Right lobe of liver (tissue), 6 donors: ENCODE measurements at regions not wholly inside any gene's neighbourhood (a gene's known extent, or its start where the extent isn't known, plus 50 kb on each side); places are given as distances from the start of the nearest gene placed in this dataset.

ENCODE experiments used
- ATAC-seq, 4 donors: fragments of 200-7000 bp; cut with Tn5 transposase; one replicate each; pipeline ENCODE4 v1.9.1; 2020; ENCODE audit warnings: mild to moderate bottlenecking in 4 of 4, moderate library complexity in 4 of 4
- DNase-seq, 3 donors: peaks; one replicate each; pipeline ENCODE4 v3.0.0-alpha.2; 2020
- H3K27ac ChIP-seq, 3 donors: fragments of 200-600 bp; one replicate each; pipeline ENCODE4 v1.8.0; 2022
- H3K27me3 ChIP-seq, 2 donors: fragments of 200-600 bp; one replicate each; pipeline ENCODE4 v1.8.0; 2022
- H3K36me3 ChIP-seq, 4 donors: fragments of 200-600 bp; sonication (generic) in 1 of 4; one replicate each; pipeline versions ENCODE4 v1.5.1 to v1.8.0; 2017 to 2022; ENCODE audit warnings: control low read depth in 1 of 4
- H3K4me1 ChIP-seq, 4 donors: fragments of 200-600 bp; sonication (generic) in 1 of 4; one replicate each; pipeline versions ENCODE4 v1.5.1 to v1.8.0; 2017 to 2022; ENCODE audit warnings: control low read depth in 1 of 4
- H3K4me3 ChIP-seq, 3 donors: fragments of 200-600 bp; one replicate each; pipeline ENCODE4 v1.8.0; 2022
- H3K9me3 ChIP-seq, 4 donors: fragments of 200-600 bp; sonication (generic) in 1 of 4; one replicate each; pipeline versions ENCODE4 v1.5.1 to v1.8.0; 2017 to 2022; ENCODE audit warnings: control low read depth in 1 of 4
- POLR2A ChIP-seq: fragments of 450-650 bp; IDR thresholded peaks from one replicate; pipeline ENCODE4 v1.6.1; 2017; ENCODE audit warnings: antibody characterized with exemption, mild to moderate bottlenecking
- WGBS: methylation state at CpG from one replicate; pipeline ENCODE4 v1.1.6; 2018; ENCODE audit warnings: low coverage, low lambda C conversion rate; ENCODE audit not compliant: insufficient coverage; ENCODE audit errors: missing lambda C conversion rate; 5-methylcytosine and 5-hydroxymethylcytosine counted together
- intact Hi-C, 2 donors: fragments of 100-400 bp; cut with DNase I; formaldehyde crosslinking; loops; one replicate each; pipeline versions ENCODE4 v1.11.2 to v1.14.1; 2022
- TF ChIP-seq, protein P1 (sequence below), 4 donors: fragments of 200-600 bp in 3 of 4; fragments of 450-650 bp in 1 of 4; IDR thresholded peaks; one replicate each; pipeline versions ENCODE4 v1.5.1 to v1.8.0; 2016 to 2022; ENCODE audit warnings: antibody characterized with exemption in 4 of 4, mild to moderate bottlenecking in 2 of 4
- donor health status: DM: no; HTN: yes; CAD: no.
- donor health status: DM: no; HTN: no; CAD: no.
- donor health status: DM: no; HTN: no; CAD: no.
- donor health status: DM: no; HTN: yes; CAD: no.
- donor health status: DM: no; HTN: yes; CAD: no.

DNA sequence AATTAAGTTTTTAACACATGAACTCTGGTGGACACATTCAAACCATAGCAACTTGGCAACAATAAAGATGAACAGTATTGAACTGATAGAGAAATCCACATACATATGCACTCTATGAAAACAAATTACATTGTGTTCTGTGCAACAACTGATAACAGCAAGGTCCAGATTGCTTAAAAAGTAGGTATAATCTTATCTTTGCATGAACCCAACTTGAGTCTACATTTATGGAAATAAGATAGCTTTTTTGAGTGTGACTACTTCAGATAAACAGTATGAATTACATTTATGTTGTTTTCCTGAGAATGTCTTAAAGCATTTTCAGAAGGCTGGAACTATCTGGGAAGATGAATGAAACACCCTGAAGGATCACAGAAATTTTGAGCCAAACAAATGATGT lies 212.6 kb upstream of the GK2 start:
- Histone ChIP-seq H3K36me3 (no peaks in the 10 kb centered on the region), H3K9me3 (no peaks in the 10 kb centered on the region), H3K27me3 (no peaks in the 10 kb centered on the region), H3K4me3 (no peak overlapping the region), H3K27ac (no peak overlapping the region), H3K4me1 (no peaks in the 10 kb centered on the region)
- TF ChIP-seq POLR2A: no peak
- TF ChIP-seq, protein P1, sequence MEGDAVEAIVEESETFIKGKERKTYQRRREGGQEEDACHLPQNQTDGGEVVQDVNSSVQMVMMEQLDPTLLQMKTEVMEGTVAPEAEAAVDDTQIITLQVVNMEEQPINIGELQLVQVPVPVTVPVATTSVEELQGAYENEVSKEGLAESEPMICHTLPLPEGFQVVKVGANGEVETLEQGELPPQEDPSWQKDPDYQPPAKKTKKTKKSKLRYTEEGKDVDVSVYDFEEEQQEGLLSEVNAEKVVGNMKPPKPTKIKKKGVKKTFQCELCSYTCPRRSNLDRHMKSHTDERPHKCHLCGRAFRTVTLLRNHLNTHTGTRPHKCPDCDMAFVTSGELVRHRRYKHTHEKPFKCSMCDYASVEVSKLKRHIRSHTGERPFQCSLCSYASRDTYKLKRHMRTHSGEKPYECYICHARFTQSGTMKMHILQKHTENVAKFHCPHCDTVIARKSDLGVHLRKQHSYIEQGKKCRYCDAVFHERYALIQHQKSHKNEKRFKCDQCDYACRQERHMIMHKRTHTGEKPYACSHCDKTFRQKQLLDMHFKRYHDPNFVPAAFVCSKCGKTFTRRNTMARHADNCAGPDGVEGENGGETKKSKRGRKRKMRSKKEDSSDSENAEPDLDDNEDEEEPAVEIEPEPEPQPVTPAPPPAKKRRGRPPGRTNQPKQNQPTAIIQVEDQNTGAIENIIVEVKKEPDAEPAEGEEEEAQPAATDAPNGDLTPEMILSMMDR (IDR thresholded peaks at IDR 0.05): no peak
- no peak for DNase-seq
- intact Hi-C loops: no loop called here
- ATAC-seq: no peak

DNA sequence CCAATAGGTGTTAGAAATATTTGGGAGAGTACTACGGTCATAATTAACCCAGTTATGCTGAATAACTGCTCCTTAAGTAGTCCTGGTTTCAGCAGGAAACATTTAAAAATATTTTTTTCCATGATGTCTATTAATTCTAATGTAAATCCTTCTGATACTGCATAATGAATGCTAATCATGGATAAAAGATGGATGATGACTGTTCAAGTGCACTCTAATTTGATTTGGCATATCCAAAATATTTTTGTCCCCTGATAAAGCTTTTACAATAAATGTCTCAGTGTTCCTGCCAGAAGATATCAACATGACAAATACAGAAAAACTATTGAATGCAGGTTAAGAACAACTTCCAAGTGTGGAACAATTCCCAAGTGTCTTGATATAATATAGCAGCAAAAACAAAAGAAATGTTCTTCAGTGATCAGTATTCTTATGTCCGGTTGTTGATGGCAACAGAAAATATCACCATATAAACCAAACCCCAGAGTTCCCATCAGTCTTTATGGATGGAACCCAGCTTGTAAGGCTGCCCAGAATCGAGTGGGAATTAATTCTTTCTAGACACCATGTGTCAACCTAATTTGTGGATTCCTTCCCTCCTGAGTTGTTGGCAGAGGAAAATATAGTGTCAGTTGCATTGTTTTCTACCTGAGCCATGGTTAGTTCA lies 205.4 kb upstream of the GK2 start:
- no peak for ATAC-seq
- no peaks in the 10 kb centered on the region for H3K4me1 ChIP-seq
- intact Hi-C loops: no loop called here

DNA sequence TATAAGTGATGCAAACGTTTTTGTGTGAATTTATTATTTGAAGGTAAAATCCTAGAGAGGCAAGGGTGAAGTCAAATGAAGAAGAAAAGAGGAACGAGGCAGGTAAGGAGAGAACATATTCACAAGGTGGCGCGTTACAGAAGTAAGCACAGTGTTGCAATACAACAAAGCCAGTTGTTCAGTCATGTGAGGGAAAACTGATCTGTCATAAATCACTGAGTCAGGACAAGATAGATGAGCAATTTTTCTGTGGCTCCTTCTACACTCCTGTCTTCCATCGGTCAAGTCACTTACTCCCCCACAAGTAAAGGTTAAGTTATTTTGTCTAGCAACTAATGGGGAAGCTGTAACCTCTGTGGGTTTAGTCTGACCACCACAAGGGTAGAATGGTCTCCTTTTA lies 203.0 kb upstream of the GK2 start:
- ATAC-seq (no peak), DNase-seq (no peak)
- Histone ChIP-seq H3K27me3 (no peaks in the 10 kb centered on the region), H3K9me3 (no peaks in the 10 kb centered on the region), H3K36me3 (no peaks in the 10 kb centered on the region), H3K4me1 (no peaks in the 10 kb centered on the region), H3K27ac (no peak overlapping the region), H3K4me3 (no peak overlapping the region)
- intact Hi-C loops: no loop called here
- TF ChIP-seq, protein P1 (IDR thresholded peaks at IDR 0.05): no peak
- TF ChIP-seq POLR2A: no peak
- 62% methylated on average over 5 of the region's 5 CpGs for WGBS

More for the DNA sequence above, 205.4 kb upstream of the GK2 start:
- WGBS: 73% methylated on average over 3 of the region's 3 CpGs
- Histone ChIP-seq H3K9me3 (no peaks in the 10 kb centered on the region), H3K27ac (no peak overlapping the region), H3K27me3 (no peaks in the 10 kb centered on the region), H3K4me3 (no peak overlapping the region), H3K36me3 (no peaks in the 10 kb centered on the region)
- no peak for TF ChIP-seq POLR2A
- TF ChIP-seq, protein P1 (IDR thresholded peaks at IDR 0.05): no peak
- DNase-seq: no peak

DNA sequence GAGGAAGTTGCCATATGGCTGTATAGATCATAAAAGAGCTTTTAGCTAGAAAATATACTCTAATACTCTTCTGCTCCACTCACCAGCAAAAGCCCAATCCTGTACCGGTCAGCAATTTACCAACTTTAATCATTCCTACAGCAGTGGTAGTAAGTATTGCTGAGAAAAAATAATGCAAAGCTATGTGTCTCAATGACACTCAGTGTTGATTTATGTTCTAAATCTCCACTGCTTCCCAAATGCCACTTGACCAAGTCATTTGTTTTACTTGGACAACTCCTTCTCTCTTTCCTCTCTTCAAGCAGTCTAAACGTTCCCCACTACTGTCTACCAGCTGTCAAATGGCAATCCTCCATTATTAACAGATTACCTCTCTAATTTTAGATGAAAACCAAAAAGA lies 201.8 kb upstream of the GK2 start:
- DNase-seq (no peak), ATAC-seq (no peak)
- Histone ChIP-seq H3K9me3 (no peaks in the 10 kb centered on the region), H3K27ac (no peak overlapping the region), H3K4me3 (no peak overlapping the region), H3K4me1 (no peaks in the 10 kb centered on the region), H3K36me3 (no peaks in the 10 kb centered on the region), H3K27me3 (no peaks in the 10 kb centered on the region)
- WGBS: 40% methylated on average over 2 of the region's 2 CpGs
- intact Hi-C loops: no loop called here
- TF ChIP-seq, protein P1 (IDR thresholded peaks at IDR 0.05): no peak
- no peak for TF ChIP-seq POLR2A

DNA sequence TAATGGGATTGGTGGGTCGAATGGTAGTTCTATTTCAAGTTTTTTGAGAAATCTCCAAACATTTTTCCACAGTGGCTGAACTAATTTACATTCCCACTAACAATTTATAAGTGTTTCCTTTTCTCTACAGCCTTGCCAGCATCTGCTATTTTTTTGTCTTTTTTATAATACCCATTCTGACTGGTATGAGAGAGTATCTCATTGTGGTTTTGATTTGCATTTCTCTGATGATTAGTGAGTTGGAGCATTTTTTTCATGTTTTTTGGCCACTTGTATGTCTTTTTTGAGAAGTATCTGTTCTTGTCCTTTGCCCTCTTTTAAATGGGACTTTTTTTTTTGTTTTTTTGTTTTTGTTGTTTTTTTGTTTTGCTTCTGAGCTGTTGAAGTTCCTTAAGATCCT lies 200.0 kb upstream of the GK2 start:
- intact Hi-C loops: no loop called here
- TF ChIP-seq, protein P1 (IDR thresholded peaks at IDR 0.05): no peak
- TF ChIP-seq POLR2A: no peak
- no peak for DNase-seq
- 40% methylated on average over 1 of the region's 1 CpG for WGBS
- H3K9me3 ChIP-seq: no peaks in the 10 kb centered on the region
- no peak overlapping the region for H3K27ac ChIP-seq
- no peak overlapping the region for H3K4me3 ChIP-seq
- no peaks in the 10 kb centered on the region for H3K27me3 ChIP-seq
- H3K4me1 ChIP-seq: no peaks in the 10 kb centered on the region
- no peak for ATAC-seq
- H3K36me3 ChIP-seq: no peaks in the 10 kb centered on the region
